NCI-H510A treated with DMSO at 0.1 percent for 48 hours (cell line): ENCODE measurements at regions not wholly inside any gene's neighbourhood (a gene's known extent, or its start where the extent isn't known, plus 50 kb on each side); places are given as distances from the start of the nearest gene placed in this dataset.
A peak's percentile ranks its signal among the peaks of the same experiment; 100 is the strongest.

Experiments used
- DNase-seq: peaks from one replicate; lab custom pipeline; 2025; lab: John Stamatoyannopoulos, UW

DNA sequence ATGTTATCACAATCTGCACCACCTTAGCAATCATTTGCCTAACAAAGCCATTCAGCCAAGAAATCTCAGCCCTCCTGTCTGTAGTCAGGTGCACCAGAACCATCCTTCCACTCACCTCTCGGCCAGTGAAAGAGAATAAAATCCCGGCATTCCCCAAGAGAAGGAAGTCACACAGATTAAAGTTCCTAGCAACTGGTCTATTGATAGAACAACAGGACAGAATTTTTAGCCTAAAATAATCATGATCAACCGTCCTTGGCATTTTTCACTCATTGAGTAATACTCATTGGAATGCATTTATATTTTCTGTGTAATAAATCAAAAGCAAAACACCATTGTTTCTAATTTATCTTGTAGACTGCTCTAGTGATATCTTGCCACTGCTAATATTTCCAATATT is 85.7 kb upstream of the CDH4 start:
- DNase-seq = no peak

GRCh38 chr20:61168605-61169004 is 83.5 kb upstream of the CDH4 start:
- no peak for DNase-seq

GRCh38 chr20:61169874-61170273 is 82.2 kb upstream of the CDH4 start:
- no peak for DNase-seq

GRCh38 chr20:61170496-61171320 is 81.4 kb upstream of the CDH4 start:
- no peak for DNase-seq

GRCh38 chr20:61173267-61173666 is 78.8 kb upstream of the CDH4 start:
- DNase-seq = no peak

- no peak for DNase-seq
These were observed 77.9 kb upstream of the CDH4 start for GRCh38 chr20:61173961-61174725.

- DNase-seq = no peak
These were observed 75.2 kb upstream of the CDH4 start for GRCh38 chr20:61176874-61177273.

DNA sequence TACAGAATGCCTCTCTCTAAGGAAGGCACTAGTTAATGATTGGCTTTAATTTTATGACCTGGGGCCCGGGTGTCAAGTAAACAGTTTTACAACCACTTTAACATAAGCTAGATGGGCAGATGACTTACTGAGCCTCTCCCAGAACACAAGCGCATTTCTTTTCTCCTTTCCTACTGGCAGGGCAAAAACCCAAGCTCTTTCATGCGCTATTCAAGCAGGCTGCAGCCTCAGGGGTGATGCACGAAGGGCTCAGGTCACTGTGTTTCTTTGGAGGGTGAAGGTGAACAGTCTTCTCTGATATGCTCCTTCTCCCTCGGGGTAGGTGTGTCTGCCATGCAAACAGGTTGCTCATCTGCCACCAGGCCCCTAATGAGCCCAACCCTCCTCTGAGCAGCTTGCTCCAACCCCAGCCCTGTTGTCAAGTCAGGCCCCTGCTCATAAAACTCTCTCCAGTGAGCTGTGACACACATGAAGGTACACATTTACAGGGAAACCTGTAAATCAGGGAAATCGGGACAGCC is 73.5 kb upstream of the CDH4 start:
- no peak for DNase-seq

DNA sequence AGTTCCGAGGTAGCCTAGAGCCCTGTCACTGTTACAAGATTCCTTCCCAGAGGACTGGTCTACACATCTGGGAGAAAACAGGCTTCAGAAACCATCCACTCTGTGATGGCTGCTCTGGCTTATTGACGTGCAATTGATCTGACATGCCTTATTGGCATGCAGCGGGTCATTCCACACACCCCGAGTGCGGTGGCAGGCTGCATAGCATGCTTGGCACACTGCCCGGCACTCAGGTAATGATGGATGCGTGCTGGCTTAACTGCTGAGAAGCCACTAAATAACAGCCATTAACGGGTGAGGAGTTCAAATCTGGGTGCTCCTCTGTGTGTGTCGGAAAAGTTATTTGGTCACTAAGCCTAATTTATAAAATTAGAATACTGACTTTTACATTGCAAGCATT is 67.9 kb upstream of the CDH4 start:
- DNase-seq = no peak

- no peak for DNase-seq
These were observed 66.9 kb upstream of the CDH4 start for GRCh38 chr20:61185181-61185580.

GRCh38 chr20:61185841-61186601 is 66.0 kb upstream of the CDH4 start:
- no peak for DNase-seq

- DNase-seq = peak; percentile 20
These were observed 65.1 kb upstream of the CDH4 start for GRCh38 chr20:61186771-61187472.

DNA sequence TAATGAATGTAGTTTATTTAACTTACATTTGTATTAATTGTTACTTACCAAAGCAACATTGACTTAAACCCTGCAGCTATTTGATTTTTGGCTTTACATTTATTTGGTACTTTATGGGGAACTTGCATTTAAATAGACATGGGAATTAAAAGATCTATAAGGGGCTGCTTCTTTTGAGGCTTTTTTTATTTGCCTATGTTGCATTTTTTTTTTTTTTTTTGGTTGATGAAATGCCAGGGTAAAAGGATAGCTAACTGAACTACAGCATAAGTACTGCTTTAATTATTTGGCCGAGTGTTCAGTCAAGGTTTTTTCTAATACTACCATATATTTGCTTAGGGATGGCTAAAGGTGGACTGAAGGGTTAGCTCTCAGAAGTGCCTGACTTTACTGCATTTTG is 62.5 kb upstream of the CDH4 start:
- DNase-seq = no peak

- no peak for DNase-seq
These were observed 61.0 kb upstream of the CDH4 start for GRCh38 chr20:61191096-61191495.

GRCh38 chr20:61192337-61192950 is 59.6 kb upstream of the CDH4 start:
- no peak for DNase-seq

- no peak for DNase-seq
These were observed 58.9 kb upstream of the CDH4 start for GRCh38 chr20:61193164-61193563.
